NCI-H748 (cell line): ENCODE measurements at regions not wholly inside any gene's neighbourhood (a gene's known extent, or its start where the extent isn't known, plus 50 kb on each side); places are given as distances from the start of the nearest gene placed in this dataset.
A peak's percentile ranks its signal among the peaks of the same experiment; 100 is the strongest.

Source experiments
- DNase-seq: peaks from one replicate; lab custom pipeline; 2025; ENCODE audit not compliant: unreplicated experiment; lab: John Stamatoyannopoulos, UW

DNA sequence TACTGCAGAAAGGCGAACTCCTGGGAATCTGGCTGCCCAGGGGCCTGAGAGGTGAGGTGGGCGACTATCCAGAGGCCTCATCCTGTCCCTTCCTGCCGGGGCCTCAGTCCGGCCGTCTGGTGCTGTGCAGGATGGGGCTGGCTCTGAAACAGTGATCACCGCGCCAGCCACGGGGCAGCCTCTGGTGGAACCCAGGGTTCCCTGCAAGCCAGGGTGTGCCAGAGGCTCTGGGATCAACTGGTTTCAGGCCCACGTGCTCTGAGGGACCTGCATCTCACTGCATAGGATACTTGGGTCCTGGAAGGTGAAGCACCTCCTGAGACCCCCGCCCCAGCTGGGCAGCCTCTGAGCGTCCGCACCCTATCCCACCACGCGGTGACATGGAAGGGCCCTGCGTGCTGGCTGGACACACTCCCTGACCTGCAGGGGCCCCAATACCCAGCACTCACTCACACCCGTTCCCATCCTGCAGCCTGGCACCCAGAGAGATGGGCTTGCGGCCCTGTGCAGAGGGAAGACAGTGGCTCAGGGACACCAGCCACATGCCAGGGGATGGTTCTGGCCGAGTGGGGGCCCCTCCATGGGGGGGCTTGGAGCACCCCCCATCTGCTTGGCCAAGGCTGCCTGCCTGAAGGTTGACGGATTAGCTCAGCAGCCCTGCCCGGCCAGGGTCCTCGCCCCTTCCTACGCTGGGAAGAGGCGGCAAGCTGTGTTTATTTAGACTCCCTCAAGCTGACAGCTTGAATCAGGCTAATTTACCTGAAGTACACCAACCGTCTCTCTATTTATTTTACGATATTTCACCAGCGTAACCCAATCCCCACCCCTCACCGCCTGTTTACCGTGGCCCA, 64.3 kb upstream of the TTC34 start:
- peak; percentile 93 for DNase-seq

DNA sequence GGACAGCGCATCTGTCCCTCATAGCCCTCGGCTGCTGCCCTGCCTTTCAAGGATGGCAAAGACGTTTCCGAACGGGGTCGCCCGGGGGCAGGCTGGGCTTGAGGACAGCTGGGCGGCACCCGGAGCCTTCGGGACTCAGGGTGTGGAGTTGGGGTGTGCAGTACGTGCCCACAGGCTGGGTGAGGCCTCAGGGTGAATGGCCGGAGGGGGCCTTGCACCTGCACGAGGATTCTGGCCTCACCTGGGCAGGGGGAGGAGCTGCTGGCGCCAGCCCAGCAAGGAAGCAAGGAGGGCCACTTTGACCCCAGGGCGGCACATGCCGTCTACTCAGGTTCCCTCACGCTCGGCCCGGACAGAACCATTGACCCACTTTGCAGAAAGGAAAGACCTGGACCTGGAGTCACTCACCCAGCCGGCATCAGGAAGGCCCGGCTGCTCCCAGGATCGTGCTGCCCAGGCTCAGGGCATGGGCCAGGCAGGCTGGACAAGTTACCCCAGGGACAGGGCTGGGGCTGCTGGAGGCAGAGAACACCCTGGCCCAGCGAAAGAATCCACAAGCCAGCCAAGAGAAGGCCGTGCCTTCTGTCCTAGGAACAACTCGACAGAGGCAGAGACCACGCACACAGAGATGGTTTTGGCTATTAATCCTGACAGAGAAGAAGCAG, 65.1 kb upstream of the TTC34 start:
- DNase-seq, result peak; percentile 32

DNA sequence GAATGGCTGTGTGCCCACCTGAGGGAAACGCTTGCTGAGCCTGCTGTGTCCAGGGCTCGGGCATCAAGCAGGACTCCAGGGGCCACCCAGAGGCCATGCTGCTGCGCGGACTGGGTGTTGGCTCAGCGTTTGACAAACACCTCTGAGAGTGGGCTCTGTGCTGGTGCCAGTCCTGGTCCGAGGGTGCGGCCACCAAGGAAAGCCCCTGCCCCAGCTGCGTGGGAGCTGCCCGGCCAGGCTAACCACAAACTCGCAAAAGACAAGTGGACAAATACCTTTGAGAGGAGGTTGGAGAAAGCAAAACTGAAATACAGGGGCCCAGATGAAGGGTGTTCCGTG, 65.6 kb upstream of the TTC34 start:
- DNase-seq, result no peak

DNA sequence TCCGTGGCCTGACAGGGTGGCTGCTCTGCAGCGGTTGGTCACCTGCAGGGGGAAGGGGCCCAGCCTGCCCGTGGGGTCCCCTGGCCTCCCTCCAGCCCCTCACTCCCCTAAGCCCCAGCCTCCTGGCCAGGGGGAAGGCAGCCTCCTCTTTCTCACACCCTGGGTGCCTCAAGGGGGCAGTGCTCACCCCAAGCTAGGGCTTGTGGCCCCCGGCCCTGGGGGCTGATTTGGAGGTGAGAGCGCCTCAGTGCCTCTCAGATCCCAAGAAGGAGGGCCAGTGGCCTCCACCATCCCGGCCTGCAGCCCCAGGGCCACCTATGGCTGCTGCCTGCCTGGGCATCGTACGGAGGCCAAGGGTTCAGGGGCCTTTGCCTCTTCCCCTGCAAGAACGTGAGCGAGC, 66.4 kb upstream of the TTC34 start:
- DNase-seq, result no peak

DNA sequence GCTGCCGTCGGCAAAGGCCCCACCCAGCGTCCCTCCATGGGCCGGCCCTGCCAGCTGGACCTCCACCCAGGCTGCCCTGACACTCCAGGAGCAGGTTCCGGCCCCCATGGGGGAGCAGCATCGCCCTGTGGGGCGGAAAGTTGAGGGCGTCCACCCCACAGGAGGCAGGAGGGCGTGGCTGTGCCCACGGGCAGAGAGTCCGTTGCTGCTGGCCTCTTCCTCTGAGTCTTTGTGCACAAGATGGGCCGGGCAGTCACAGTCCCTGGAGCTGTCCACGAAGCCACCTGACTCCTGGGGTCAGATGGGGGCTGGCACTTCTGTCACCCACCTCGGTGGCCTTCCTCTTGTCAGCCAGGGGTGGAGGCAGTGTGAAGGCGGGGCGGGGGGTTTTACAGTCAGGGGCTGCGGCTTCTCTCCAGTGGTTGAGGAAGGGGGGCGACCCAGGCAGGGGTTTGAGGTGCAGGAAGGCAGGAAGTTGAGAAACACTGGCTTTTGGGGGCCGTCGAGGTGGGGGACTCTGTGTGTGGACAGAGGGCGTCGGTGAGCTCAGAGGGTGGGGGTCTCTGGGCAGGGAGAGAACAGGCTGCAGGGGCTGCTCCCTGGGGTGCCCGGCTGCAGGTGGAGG, 67.2 kb upstream of the TTC34 start:
- DNase-seq, result no peak

DNA sequence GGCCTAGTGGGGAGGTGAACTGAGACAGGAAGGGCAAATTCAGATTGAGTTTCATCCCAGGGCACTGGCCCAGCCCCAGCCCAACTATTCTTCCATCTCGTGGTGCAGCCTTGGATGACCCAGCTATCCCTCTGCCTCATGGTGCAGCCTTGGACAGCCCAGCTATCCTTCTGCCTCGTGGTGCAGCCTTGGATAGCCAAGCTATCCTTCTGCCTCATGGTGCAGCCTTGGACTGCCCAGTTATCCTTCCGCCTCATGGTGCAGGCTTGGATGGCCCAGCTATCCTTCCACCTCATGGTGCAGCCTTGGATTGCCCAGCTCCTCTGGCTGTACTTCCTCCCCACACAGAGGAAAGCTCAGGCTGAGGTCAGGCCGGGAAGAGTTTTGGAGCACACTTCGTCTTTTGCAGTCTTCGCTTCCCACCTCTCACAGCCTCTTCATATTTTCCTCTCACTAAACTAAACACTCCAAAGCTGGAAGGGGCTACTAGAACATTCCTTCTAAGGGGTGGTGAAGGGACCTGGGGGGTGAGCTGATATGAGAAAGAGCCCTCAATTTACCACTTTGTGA, 69.8 kb upstream of the TTC34 start:
- no peak for DNase-seq

DNA sequence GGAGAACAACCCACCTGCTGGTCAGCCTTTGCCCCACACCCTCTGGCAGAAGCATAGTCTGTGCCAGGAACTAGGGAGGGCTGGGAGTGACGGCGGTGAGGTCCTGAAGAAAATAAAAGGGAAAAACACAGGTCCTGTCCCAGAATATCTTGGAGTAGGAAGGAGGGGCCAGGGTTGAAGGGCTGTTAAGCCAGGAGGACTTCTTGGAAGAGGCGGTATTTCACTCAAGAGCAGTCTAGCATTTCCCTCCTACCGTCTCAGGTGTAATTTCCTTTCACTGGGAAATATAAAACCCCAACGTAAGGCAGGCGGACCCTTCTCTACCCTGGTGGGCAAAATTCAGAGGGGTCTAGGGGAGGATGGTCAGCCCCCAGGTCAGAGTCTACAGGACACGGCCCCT, 72.7 kb upstream of the TTC34 start:
- no peak for DNase-seq

DNA sequence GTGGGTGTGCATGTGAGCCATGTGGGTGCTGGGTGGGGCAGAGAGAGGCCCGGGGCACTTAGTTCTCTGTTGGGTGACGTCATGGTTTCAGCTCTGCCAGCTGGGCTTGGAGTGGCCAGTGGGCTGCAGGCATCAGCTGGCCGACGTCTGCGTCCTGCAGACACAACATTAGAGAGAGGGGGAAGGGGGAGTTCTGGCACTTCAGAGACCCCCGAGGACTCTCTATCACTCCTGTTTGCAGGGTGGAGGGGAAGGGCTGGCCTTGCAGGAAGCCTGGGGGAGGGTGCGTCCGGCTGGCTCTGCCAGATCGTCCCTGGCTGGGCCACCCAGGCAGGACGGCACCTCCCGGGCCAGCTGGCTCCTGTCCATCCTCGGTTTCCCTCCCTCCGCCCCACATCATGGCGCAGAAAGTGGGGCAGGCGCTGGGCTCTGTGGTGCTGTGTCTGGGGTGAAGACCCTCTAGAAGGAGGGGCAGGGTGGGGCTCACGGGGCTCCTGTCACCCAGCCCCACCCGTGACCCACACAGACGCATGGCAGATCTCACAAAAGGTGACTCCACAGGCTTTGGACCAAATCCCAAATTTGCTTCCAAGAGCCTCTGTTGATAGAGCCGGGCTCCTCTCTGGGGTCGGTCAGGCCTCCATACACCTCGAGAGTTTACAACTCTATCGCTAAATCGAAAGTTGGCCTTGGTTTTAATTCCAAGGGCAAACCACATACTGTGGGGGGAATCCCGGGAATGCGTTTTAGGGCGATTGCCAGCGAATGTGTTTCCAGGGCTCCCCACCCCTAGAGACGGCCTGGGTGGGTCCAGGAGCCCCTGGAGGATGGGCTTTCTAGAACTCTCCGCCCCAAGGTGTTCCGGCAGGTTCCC, 73.4 kb upstream of the TTC34 start:
- no peak for DNase-seq

DNA sequence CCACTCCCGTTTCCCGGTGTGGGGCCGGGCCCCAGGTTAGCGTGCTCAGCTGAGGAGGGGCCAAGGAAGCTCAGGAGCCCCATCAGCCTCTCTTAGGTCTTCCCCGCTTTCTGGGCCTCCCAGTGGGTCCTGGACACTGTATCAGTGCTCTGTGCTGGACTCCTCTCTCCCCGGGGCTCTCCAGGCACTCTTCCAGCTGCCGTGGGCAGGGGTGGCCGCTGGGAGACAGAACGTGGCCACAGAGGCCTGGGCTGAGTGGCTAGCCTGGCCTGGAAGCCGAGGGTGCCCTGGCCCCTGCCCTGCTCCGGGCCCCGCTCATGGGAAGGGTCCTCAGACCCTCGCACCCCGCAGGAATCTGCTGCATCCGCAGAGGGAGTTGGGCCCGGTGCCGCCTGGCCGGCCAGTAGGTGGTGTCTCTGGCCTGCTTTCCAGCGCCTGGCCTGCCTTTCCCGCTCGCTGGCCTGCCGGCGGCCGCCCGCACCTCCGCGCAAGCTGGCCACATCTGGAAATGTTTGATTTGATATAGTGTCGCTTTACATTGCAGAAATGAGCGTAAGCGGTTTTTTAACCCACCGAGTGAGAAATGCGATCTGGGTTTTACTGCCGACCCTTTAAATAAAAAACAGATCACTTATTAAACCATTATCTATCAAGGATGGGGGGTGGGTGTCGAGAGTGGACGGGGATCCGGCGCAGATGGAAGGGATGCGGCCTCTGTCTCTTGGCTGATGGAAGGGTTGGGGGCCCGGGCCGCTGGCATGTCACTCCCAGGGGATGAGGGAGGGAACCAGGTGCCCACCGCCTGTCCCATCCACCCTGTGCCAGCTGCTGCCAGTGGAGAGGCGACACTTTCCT, 74.4 kb upstream of the TTC34 start:
- peak; percentile 8 for DNase-seq

DNA sequence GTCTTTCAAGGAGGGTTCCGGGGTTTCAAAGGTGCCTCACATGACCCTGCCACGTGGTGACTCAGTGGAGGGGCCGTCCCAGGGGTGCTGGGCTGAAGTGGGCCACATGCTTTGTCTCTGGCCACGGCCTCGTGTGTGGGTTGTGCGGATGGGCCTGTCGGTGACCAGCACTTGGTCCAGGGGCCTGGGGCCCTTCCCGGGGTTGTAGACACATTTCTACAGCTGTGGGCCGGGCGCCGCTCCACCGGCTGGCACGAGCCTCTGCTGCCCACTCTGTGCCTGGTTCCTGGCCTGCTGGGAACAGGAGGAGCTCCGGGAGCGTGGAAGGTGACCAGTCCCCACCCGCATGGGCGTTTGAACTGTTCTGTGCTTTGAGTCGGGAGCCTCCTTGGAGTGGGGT, 75.4 kb upstream of the TTC34 start:
- DNase-seq, result no peak

DNA sequence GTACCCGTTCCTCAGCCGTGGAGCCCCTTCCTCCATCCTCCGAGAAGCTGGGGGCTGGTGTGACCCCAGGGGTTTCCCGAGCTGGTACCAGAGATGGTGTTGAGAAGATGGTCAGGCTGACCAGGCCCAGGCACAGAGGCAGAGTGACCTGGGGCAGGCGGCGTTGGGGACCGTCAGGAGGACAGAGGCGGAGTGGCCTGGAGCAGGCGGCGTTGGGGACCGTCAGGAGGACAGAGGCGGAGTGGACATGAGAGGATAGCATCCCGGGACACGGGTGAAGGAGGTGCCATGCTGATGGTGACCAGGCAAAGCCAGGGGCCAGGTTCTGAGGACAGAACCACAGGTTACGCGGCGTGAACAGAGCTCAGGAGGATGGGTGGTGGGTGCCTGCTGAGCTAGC, 75.9 kb upstream of the TTC34 start:
- DNase-seq, result no peak

DNA sequence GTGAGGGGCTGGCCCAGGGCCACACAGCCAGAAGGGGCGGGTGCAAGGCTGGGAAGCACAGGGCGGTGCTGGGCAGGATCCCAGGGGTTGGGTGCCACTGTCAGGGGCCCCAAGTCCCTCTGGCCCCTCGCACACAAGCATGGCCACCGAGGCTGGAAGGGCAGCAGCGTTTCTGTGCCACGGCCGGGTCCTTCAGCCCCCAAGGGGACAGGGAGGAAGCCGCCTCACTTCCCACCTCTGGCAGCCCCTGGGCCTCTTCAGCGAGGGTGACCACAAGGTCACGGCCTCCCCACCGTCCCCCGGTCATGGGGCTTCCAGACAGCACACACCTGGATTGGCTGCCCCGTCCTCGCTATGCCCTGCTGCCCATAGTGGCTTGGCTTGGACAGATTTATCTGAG, 77.1 kb upstream of the TTC34 start:
- no peak for DNase-seq

DNA sequence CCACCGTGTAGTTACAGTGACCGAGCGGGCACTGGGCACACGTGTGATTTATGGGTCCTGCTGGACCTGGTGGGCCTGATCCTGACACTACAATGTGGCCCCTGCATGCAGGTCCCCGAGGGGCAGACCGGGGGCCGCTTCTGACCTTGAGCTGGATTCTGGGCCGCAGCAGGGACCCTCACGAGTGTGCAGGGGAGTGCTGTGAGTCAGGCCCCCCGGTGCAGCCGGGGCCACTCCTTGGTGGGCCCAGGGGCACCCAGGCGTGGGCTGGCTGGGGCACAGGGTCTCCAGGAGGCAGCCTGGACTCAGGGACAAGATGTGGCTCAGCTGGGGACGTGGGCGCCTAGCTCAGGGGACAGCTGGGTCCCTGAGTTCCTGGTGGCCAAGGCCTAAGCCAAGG, 77.5 kb upstream of the TTC34 start:
- DNase-seq, result no peak

DNA sequence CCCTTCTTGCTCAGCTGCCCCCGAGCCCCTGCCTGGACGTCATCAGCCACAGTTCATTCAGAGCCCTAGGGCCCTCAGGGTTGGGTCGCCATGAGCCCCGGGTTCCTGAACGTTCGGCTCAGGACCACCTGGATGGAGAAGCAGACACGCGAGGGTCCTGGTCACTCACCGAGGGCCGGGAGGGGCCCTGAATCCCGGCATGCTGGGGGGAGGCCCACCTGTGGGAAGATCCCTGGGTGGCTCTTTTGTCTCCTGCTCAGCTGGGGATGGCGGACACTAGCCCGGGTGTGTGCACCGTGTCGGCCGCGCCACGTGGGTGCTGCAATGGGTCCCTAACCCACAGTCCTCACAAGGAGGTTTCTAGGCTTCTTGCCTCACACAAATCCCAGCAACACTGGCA, 78.1 kb upstream of the TTC34 start:
- DNase-seq, result no peak

DNA sequence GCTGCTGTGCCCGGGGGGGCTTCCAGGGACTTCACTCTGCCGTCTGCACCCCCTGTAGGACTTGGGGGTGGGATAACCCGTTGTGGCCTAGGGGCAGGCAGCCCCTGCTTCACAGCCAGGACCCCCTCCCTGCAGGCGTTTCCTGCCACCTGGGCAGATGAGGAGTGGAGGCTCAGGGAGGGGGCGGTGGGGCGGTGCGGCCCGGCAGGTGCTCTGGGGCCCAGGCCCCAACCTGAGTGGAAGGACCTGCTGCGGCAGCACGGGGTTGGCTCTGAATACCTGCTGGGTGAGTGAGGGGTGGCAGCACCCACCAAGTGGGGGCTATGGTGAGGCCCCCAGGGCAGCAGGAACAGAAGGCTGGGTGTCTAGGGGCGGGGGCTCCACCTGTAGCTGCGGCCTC, 78.6 kb upstream of the TTC34 start:
- DNase-seq, result no peak

DNA sequence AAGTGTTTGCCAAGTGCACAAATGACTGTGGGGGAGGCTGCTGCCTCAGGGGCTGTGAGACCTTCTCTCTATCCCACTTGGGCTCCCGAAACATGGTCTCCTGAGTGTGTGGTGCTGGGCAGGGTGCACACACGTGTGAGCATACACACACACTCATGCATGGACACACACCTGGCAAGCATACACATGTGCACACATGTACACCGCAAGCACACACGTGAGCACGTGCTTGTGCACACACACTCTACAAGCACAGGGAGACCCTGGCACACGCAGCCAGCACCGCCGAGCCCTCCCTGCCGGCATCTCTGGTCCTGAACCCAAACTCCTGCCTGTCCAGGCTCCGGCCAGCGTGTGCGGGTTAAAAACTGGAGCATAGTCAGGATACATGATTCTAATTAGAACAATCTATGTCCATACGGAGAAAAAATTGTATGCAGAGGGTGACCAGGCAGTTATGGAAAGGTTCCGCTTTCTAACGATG, 79.4 kb upstream of the TTC34 start:
- DNase-seq, result no peak

DNA sequence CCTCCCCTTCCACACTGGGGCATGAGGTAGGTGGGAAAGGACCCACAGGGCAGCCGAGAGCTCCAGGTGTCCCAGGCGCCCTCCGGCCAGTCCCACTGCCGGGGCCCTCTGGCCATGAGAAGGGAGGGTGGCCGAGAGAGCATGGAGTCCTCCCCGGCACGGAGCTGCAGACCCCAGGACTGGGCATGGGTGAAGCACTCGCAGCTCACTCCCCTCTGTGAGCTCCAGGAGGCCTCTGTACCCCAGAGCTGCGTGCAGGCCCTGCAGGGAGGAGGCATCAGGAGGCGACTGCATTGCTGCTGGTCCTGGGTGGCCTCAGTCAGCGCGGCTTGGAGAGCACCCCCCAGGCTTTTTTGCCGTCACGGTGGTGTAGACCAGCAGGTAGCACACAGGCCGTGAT, 80.1 kb upstream of the TTC34 start:
- no peak for DNase-seq

DNA sequence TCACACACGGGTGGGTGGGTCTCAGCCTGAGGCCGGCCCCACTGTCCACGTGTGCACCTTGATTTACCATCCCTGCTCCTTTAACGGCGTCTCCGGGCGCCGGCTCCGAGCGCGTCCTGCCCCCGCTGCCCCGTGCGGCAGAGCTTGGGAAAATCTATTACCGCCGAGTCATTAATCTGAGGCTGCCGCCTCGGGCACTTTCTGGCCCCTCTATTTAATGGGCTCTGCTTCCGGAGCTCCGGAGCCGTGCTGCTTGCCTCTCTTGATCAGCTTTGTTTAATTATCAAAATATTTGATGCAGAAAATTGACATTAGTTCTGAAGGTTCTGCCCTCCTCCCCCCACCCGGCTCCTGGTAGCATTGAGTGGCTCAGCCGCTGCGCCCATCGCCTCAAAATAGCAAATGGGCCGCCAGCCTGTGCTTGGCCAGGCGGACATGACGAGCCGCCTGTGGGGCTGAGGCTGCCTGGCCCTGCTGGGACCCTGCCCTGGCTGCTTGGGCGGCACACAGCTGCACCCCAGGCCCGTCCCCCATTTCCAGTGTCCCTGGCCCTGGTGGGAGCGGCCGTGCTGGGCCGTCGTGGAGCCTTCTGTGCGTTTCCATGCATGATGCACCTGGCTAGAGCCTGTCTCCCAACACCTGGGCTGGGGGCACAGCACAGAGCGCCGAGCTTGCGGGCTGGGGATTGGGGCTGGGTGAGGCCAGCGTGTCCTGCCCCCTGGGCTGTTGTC, 81.6 kb upstream of the TTC34 start:
- peak; percentile 75 for DNase-seq

DNA sequence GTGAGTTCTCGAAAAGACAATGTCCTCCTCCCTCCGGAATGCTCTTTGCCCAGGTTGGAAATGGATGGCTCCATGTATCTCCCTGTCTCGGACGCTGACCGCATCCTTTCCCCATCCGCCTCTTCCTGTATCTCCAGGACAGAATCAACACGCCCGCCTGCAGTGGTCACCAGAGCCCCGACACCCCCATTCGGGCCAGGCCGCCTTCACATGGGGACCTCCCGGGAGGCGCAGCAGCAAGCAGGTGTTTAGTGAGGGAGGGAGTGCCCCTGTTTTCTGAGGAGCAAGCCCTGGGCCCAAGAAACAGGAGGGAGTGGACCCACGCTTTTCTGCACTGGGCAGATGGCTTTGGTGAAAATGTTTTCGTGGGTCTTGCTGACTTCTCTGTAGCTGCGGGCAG, 83.5 kb upstream of the TTC34 start:
- DNase-seq, result no peak
